Stomach smooth muscle (tissue), 2 donors: ENCODE measurements at regions not wholly inside any gene's neighbourhood (a gene's known extent, or its start where the extent isn't known, plus 50 kb on each side); places are given as distances from the start of the nearest gene placed in this dataset.

ENCODE experiments used
- H3K27ac ChIP-seq: one replicate; pipeline ENCODE4 v1.7.0; 2013; ENCODE audit warnings: mild to moderate bottlenecking, low read length, inconsistent platforms
- H3K27me3 ChIP-seq, 2 donors: one replicate each; pipeline ENCODE4 v1.7.0; 2013; ENCODE audit warnings: low read length in 2 of 2; ENCODE audit not compliant: insufficient read depth in 2 of 2, control insufficient read depth in 1 of 2
- H3K36me3 ChIP-seq, 2 donors: one replicate each; pipeline ENCODE4 v1.7.0; 2013; ENCODE audit warnings: low read length in 2 of 2; ENCODE audit not compliant: control insufficient read depth in 2 of 2, insufficient read depth in 2 of 2
- H3K4me1 ChIP-seq: one replicate; pipeline ENCODE4 v1.7.0; 2013; ENCODE audit warnings: low read length; ENCODE audit not compliant: control insufficient read depth, insufficient read depth
- H3K4me3 ChIP-seq, 2 donors: one replicate each; pipeline ENCODE4 v1.7.0; 2013; ENCODE audit warnings: low read length in 2 of 2
- H3K9ac ChIP-seq, 2 donors: one replicate each; pipeline ENCODE4 v1.7.0; 2013; ENCODE audit warnings: low read length in 2 of 2, mild to moderate bottlenecking in 1 of 2
- H3K9me3 ChIP-seq, 2 donors: one replicate each; pipeline ENCODE4 v1.7.0; 2013; ENCODE audit warnings: low read length in 2 of 2; ENCODE audit not compliant: control insufficient read depth in 2 of 2
- donor health status: healthy.
- donor health status: Pancreatic carcinoma.

GRCh38 chr20:58146746-58147140, 81.7 kb downstream of the ANKRD60 start:
- H3K9ac ChIP-seq: no peak overlapping the region
- no peak overlapping the region for H3K4me3 ChIP-seq
- H3K4me1 ChIP-seq: no peaks in the 10 kb centered on the region
- peaks cover 13 to 14% of the 10 kb centered on the region in 2 donors for H3K27me3 ChIP-seq
- no peak overlapping the region for H3K27ac ChIP-seq
- no peaks in the 10 kb centered on the region for H3K36me3 ChIP-seq
- H3K9me3 ChIP-seq: peaks cover 3 to 4% of the 10 kb centered on the region in 2 donors

DNA sequence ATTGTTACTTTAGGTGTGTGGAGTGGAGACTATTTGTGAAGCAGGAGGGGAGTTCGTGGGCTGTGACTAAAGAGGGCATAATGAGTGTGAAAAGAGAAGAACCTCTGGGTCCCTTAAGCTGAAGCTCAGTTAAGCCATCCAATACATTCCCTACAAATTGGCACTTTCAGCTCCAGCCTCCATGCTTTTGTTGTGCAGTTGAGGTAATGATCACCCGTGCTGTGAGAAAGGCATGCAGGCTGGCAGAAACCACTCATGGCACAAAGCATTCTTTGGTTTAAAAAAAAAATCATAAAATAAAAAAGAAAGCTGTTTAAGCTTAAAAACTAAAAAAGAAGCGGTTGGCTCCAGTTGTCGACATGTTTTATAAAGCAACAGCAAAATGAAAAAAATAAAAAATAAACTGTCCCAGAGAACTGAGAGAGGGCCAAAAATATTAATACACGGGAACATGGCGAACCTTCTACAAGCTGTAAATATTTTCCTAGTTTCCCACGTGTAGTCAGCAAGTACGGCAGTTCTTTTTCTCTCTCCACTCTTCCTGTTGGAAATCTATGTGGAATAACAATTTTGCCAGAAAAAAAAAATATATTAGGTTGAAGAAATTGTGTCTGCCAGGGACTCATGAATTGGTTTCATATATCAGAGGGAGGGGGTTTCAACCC, 82.2 kb downstream of the ANKRD60 start:
- H3K27ac ChIP-seq: no peak overlapping the region
- no peaks in the 10 kb centered on the region for H3K4me1 ChIP-seq
- peaks cover 13 to 14% of the 10 kb centered on the region in 2 donors for H3K27me3 ChIP-seq
- peaks cover 3 to 4% of the 10 kb centered on the region in 2 donors for H3K9me3 ChIP-seq
- H3K4me3 ChIP-seq: no peak overlapping the region
- no peaks in the 10 kb centered on the region for H3K36me3 ChIP-seq
- no peak overlapping the region for H3K9ac ChIP-seq

- no peak overlapping the region for H3K4me3 ChIP-seq
- peaks cover 8 to 10% of the 10 kb centered on the region in 2 donors for H3K27me3 ChIP-seq
- no peak overlapping the region for H3K27ac ChIP-seq
These were observed 82.9 kb downstream of the ANKRD60 start for GRCh38 chr20:58145506-58146080.

GRCh38 chr20:58144096-58144495, 84.4 kb downstream of the ANKRD60 start:
- H3K9ac ChIP-seq: no peak overlapping the region
- no peak overlapping the region for H3K27ac ChIP-seq
- H3K4me3 ChIP-seq: no peak overlapping the region
- peaks cover 8 to 9% of the 10 kb centered on the region in 2 donors for H3K27me3 ChIP-seq
- H3K36me3 ChIP-seq: no peaks in the 10 kb centered on the region
- H3K9me3 ChIP-seq: peaks cover 3 to 4% of the 10 kb centered on the region in 2 donors
- H3K4me1 ChIP-seq: no peaks in the 10 kb centered on the region

More at GRCh38 chr20:58145506-58146080, 82.9 kb downstream of the ANKRD60 start:
- Histone ChIP-seq H3K4me1 (no peaks in the 10 kb centered on the region), H3K36me3 (no peaks in the 10 kb centered on the region), H3K9ac (no peak overlapping the region), H3K9me3 (peaks cover 3 to 4% of the 10 kb centered on the region in 2 donors)

GRCh38 chr20:58143531-58143930, 84.9 kb downstream of the ANKRD60 start:
- no peak overlapping the region for H3K27ac ChIP-seq
- peaks cover 4 to 12% of the 10 kb centered on the region in 2 donors for H3K27me3 ChIP-seq
- H3K9ac ChIP-seq: no peak overlapping the region
- no peaks in the 10 kb centered on the region for H3K4me1 ChIP-seq
- peaks cover 3 to 4% of the 10 kb centered on the region in 2 donors for H3K9me3 ChIP-seq
- no peak overlapping the region for H3K4me3 ChIP-seq
- H3K36me3 ChIP-seq: no peaks in the 10 kb centered on the region

GRCh38 chr20:58142843-58143185, 85.6 kb downstream of the ANKRD60 start:
- H3K36me3 ChIP-seq: no peaks in the 10 kb centered on the region
- no peak overlapping the region for H3K27ac ChIP-seq
- H3K4me3 ChIP-seq: no peak overlapping the region
- peaks cover 3 to 4% of the 10 kb centered on the region in 2 donors for H3K9me3 ChIP-seq
- H3K9ac ChIP-seq: no peak overlapping the region
- no peaks in the 10 kb centered on the region for H3K4me1 ChIP-seq
- peaks cover 11 to 12% of the 10 kb centered on the region in 2 donors for H3K27me3 ChIP-seq

DNA sequence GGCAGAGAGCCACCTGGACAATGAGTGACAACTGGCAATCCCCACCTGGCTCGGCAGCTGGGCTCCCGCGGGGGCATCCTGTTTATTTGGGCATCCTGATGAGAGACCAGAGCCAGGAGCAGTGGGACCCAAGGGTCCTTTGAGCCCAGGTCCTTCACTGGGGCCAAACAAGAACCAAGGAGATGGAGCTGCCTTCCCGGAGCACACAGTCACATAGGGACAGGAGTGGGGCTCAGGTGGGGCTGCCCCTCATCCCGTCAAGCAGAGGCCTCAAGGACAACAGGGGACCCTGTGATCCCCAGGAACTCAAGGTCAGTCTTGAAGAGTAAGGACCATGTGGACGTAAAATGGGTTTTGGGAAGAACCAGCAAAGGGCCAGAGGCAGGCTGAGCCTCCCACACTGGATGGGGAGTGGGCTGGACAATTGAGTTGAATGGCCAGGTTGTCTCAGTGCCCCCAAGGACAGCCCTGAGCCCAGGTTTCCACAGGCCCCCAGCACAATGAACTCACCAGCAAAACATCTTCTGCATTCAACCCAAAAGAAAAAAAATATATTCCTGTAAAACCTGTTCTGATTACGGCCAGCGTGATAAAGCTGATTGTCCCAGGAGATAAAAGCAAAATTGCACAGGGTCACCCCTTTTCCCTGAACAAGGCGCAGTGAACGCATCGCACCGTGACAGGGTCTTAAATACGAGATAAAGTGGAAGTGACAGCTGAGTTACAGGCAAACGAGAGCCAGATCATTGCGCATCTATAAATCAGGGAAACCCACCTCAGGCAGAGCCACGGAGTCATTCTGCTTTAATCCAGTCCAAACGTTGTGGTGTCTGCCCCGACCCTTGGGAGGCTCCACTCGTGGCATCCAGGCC, 86.2 kb downstream of the ANKRD60 start:
- Histone ChIP-seq H3K27ac (no peak overlapping the region), H3K9ac (no peak overlapping the region), H3K4me1 (no peaks in the 10 kb centered on the region), H3K27me3 (peaks cover 16 to 17% of the 10 kb centered on the region in 2 donors), H3K9me3 (peaks cover under 1 to 3% of the 10 kb centered on the region in 2 donors), H3K36me3 (no peaks in the 10 kb centered on the region), H3K4me3 (no peak overlapping the region)

GRCh38 chr20:58141496-58141895, 87.0 kb downstream of the ANKRD60 start:
- Histone ChIP-seq H3K27me3 (peaks cover 16 to 21% of the 10 kb centered on the region in 2 donors), H3K4me3 (no peak overlapping the region), H3K36me3 (no peaks in the 10 kb centered on the region), H3K4me1 (no peaks in the 10 kb centered on the region), H3K27ac (no peak overlapping the region), H3K9ac (no peak overlapping the region), H3K9me3 (peaks cover 0 to 3% of the 10 kb centered on the region in 2 donors)

GRCh38 chr20:58140787-58141425, 87.5 kb downstream of the ANKRD60 start:
- H3K9ac ChIP-seq: no peak overlapping the region
- H3K4me3 ChIP-seq: no peak overlapping the region
- H3K27me3 ChIP-seq: peaks cover 17 to 22% of the 10 kb centered on the region in 2 donors

More at GRCh38 chr20:58140787-58141425, 87.5 kb downstream of the ANKRD60 start:
- Histone ChIP-seq H3K27ac (no peak overlapping the region), H3K36me3 (no peaks in the 10 kb centered on the region), H3K9me3 (peaks cover 0 to 3% of the 10 kb centered on the region in 2 donors), H3K4me1 (no peaks in the 10 kb centered on the region)
